ENCODE measurements at regions not wholly inside any gene's neighbourhood (a gene's known extent, or its start where the extent isn't known, plus 50 kb on each side); places are given as distances from the start of the nearest gene placed in this dataset.

- TF ChIP-seq CTCF (IDR thresholded peaks at IDR 0.05; ENCODE audit: extremely low read depth in 1 of 2, insufficient read depth in 1 of 2, low read depth in 1 of 2, low read length in 2 of 2) (no peak), POLR2A (IDR thresholded peaks at IDR 0.05; ENCODE audit: low read depth, low read length) (no peak)
Observed at GRCh38 chr20:16984481-16984880, 236.3 kb downstream of the OTOR start.
